Breast epithelium (tissue), 4 donors: ENCODE measurements at regions not wholly inside any gene's neighbourhood (a gene's known extent, or its start where the extent isn't known, plus 50 kb on each side); places are given as distances from the start of the nearest gene placed in this dataset.

Experiments used
- DNase-seq, 2 donors: peaks; one replicate each; pipeline ENCODE4 v3.0.0-alpha.2; 2019; ENCODE audit warnings: low spot score in 2 of 2
- H3K27ac ChIP-seq, 2 donors: fragments of 200-600 bp; sonication (generic) in 1 of 2; one replicate each; pipeline ENCODE4 v1.5.1; 2016 to 2019; ENCODE audit warnings: mild to moderate bottlenecking in 1 of 2
- H3K27me3 ChIP-seq, 2 donors: fragments of 200-600 bp; sonication (generic) in 1 of 2; one replicate each; pipeline versions ENCODE4 v1.5.1 to v1.6.0; 2017 to 2019; ENCODE audit warnings: control low read depth in 1 of 2, mild to moderate bottlenecking in 1 of 2
- H3K36me3 ChIP-seq: fragments of 200-600 bp; one replicate; pipeline ENCODE4 v1.5.1; 2019
- H3K4me1 ChIP-seq, 2 donors: fragments of 200-600 bp; sonication (generic); one replicate each; pipeline ENCODE4 v1.5.1; 2016 to 2019; ENCODE audit warnings: control low read depth in 1 of 2
- H3K4me3 ChIP-seq, 3 donors: fragments of 200-600 bp; sonication (generic); 1 replicate in 2 of 3; 2 replicates in 1 of 3; pipeline ENCODE4 v1.5.1; 2016 to 2019; ENCODE audit warnings: mild to moderate bottlenecking in 3 of 3, moderate library complexity in 2 of 3
- H3K9me3 ChIP-seq, 2 donors: fragments of 200-600 bp; sonication (generic) in 1 of 2; one replicate each; pipeline ENCODE4 v1.5.1; 2016 to 2019; ENCODE audit warnings: control low read depth in 1 of 2
- POLR2A ChIP-seq: fragments of 450-650 bp; IDR thresholded peaks from one replicate; pipeline ENCODE4 v1.6.1; 2016; ENCODE audit warnings: antibody characterized with exemption, mild to moderate bottlenecking, moderate library complexity
- POLR2AphosphoS5 ChIP-seq, 3 donors: sonication (generic); formaldehyde crosslinking; IDR thresholded peaks; one replicate each; pipeline ENCODE4 v1.6.1; 2017; ENCODE audit warnings: antibody characterized with exemption in 3 of 3
- intact Hi-C: fragments of 100-400 bp; cut with DNase I; formaldehyde crosslinking; loops from one replicate; pipeline ENCODE4 v1.15.1; 2023; ENCODE audit warnings: low total_unique reads
- TF ChIP-seq, protein P1 (sequence below), 3 donors: fragments of 450-650 bp; IDR thresholded peaks; one replicate each; pipeline ENCODE4 v1.5.1; 2016 to 2017; ENCODE audit warnings: antibody characterized with exemption in 3 of 3, mild to moderate bottlenecking in 3 of 3, moderate library complexity in 3 of 3

DNA sequence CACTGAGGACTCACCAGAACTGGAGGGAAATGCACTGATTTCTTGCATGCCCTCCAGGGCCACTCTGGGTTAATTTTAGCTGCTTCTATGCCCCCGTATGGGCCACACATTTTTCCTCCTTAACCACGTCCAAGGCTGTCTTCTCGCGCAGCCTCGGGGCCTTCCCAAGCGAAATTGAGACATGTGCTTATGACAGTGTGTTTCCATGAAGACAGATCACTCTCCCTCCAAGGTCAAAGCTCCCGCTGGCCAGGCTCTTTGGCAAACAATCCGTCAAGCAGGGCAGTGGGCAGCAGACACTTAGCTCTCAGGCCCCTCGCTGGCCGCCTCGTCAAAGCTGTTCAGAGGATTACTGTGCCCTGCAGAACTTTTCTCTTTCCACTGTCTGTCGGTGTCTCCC, 243.0 kb upstream of the N4BP1 start:
- intact Hi-C loops, result no loop called here
- Histone ChIP-seq H3K4me1 (no peaks in the 10 kb centered on the region), H3K4me3 (no peak overlapping the region), H3K27me3 (no peaks in the 10 kb centered on the region), H3K9me3 (no peaks in the 10 kb centered on the region), H3K36me3 (no peaks in the 10 kb centered on the region), H3K27ac (no peak overlapping the region)
- no peak for DNase-seq
- TF ChIP-seq, protein P1, sequence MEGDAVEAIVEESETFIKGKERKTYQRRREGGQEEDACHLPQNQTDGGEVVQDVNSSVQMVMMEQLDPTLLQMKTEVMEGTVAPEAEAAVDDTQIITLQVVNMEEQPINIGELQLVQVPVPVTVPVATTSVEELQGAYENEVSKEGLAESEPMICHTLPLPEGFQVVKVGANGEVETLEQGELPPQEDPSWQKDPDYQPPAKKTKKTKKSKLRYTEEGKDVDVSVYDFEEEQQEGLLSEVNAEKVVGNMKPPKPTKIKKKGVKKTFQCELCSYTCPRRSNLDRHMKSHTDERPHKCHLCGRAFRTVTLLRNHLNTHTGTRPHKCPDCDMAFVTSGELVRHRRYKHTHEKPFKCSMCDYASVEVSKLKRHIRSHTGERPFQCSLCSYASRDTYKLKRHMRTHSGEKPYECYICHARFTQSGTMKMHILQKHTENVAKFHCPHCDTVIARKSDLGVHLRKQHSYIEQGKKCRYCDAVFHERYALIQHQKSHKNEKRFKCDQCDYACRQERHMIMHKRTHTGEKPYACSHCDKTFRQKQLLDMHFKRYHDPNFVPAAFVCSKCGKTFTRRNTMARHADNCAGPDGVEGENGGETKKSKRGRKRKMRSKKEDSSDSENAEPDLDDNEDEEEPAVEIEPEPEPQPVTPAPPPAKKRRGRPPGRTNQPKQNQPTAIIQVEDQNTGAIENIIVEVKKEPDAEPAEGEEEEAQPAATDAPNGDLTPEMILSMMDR (IDR thresholded peaks at IDR 0.05), result no peak
- no peak for TF ChIP-seq POLR2AphosphoS5 (IDR thresholded peaks at IDR 0.05)
- no peak for TF ChIP-seq POLR2A

DNA sequence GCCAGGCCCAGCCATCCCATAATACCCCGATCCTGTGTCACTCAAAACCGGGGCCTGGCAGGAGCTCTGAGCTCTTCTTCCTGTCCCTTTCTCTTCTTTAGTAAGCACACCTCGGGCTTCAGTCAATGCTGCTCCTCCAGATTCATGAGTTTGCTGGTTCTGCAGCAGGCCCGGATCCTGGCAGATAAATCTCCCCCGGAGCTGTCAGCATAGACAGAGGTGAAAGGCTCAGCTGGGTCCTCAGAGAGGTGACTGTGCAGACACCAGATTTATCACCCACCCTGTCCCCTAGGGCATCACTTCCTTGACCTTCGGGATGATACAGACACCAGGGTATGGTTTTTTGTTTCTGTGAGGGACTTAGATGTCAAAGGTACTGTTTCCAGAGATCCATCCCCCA, 242.5 kb upstream of the N4BP1 start:
- no peaks in the 10 kb centered on the region for H3K4me1 ChIP-seq
- intact Hi-C loops, result no loop called here
- no peaks in the 10 kb centered on the region for H3K27me3 ChIP-seq

GRCh38 chr16:48850097-48850770, 240.3 kb upstream of the N4BP1 start:
- intact Hi-C loops, result no loop called here

More for the DNA sequence above, 242.5 kb upstream of the N4BP1 start:
- Histone ChIP-seq H3K4me3 (no peak overlapping the region), H3K9me3 (no peaks in the 10 kb centered on the region), H3K27ac (no peak overlapping the region), H3K36me3 (no peaks in the 10 kb centered on the region)
- no peak for DNase-seq
- TF ChIP-seq POLR2A, result no peak
- TF ChIP-seq, protein P1 (IDR thresholded peaks at IDR 0.05), result no peak
- no peak for TF ChIP-seq POLR2AphosphoS5 (IDR thresholded peaks at IDR 0.05)

GRCh38 chr16:48846277-48846676, 236.3 kb upstream of the N4BP1 start:
- intact Hi-C loops, result no loop called here
- no peak for TF ChIP-seq POLR2A
- no peak for TF ChIP-seq POLR2AphosphoS5 (IDR thresholded peaks at IDR 0.05)
- TF ChIP-seq, protein P1 (IDR thresholded peaks at IDR 0.05), result no peak

More at GRCh38 chr16:48850097-48850770, 240.3 kb upstream of the N4BP1 start:
- TF ChIP-seq, protein P1 (IDR thresholded peaks at IDR 0.05), result no peak
- TF ChIP-seq POLR2AphosphoS5 (IDR thresholded peaks at IDR 0.05) (no peak), POLR2A (no peak)
- Histone ChIP-seq H3K36me3 (no peaks in the 10 kb centered on the region), H3K27me3 (no peaks in the 10 kb centered on the region), H3K4me1 (no peaks in the 10 kb centered on the region), H3K4me3 (no peak overlapping the region), H3K27ac (no peak overlapping the region), H3K9me3 (no peaks in the 10 kb centered on the region)
- DNase-seq, result no peak

DNA sequence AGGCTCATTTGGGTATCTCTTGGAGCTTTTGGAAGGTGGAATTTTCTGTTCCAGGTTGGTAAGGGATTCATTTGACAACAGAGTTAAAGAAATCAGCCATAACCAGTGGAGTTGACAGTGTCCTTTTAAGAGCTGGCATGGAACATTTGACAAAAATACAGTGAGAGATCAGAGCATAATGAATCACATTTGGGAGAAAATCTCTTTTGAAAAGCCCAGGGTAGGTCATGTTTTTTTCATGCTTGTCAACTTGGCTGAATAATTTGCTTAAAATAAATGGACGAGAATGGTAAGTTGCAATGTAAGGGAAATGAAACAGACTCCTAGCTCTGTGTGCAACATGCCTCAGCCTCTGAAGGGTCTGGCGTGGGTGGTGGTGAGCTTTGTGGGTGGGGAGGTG, 235.3 kb upstream of the N4BP1 start:
- H3K27ac ChIP-seq, result no peak overlapping the region
- DNase-seq, result no peak
- TF ChIP-seq POLR2A, result no peak
- TF ChIP-seq, protein P1 (IDR thresholded peaks at IDR 0.05), result no peak
- TF ChIP-seq POLR2AphosphoS5 (IDR thresholded peaks at IDR 0.05), result no peak
- no peaks in the 10 kb centered on the region for H3K36me3 ChIP-seq
- no peaks in the 10 kb centered on the region for H3K9me3 ChIP-seq
- H3K27me3 ChIP-seq, result no peaks in the 10 kb centered on the region
- no peaks in the 10 kb centered on the region for H3K4me1 ChIP-seq
- H3K4me3 ChIP-seq, result no peak overlapping the region
- intact Hi-C loops, result no loop called here

More at GRCh38 chr16:48846277-48846676, 236.3 kb upstream of the N4BP1 start:
- no peak overlapping the region for H3K27ac ChIP-seq
- H3K27me3 ChIP-seq, result no peaks in the 10 kb centered on the region
- DNase-seq, result no peak
- no peak overlapping the region for H3K4me3 ChIP-seq
- no peaks in the 10 kb centered on the region for H3K9me3 ChIP-seq
- H3K4me1 ChIP-seq, result no peaks in the 10 kb centered on the region
- H3K36me3 ChIP-seq, result no peaks in the 10 kb centered on the region
